HG03095 (cell line): ENCODE measurements at regions not wholly inside any gene's neighbourhood (a gene's known extent, or its start where the extent isn't known, plus 50 kb on each side); places are given as distances from the start of the nearest gene placed in this dataset.
A peak's percentile ranks its signal among the peaks of the same experiment; 100 is the strongest.
"Not testable (repeated sequence)": the region's sequence is repeated elsewhere in the genome, so short reads cannot be mapped to it uniquely, and the experiment has no call there.

Source experiments
- ATAC-seq: cut with Tn5 transposase; IDR thresholded peaks from one replicate; pipeline ENCODE4 v1.9.1; 2021; ENCODE audit warnings: moderate library complexity; ENCODE audit not compliant: unreplicated experiment

- ATAC-seq = peak; percentile 19
Observed at GRCh38 chr10:23742807-23743206, 303.9 kb downstream of the OTUD1 start.

DNA sequence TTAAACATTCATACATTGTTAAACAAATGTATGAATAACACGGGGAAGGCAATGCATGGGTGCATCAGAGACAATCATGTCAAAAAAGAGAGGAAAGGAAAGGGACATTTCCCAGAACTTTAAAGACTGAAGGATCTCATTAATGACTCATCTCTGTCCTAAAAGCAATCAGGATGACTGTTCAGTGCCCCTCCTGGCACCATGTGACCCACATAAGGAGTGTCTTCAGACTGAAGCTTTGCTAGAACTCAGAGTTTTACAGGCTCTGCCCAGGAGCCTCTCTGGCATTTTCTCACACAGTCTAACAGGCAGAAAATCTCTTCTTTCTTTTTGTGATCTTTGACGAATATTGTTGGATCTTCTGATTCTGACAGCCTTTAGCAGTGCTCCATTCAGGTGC lies 315.3 kb downstream of the OTUD1 start:
- no peak for ATAC-seq

DNA sequence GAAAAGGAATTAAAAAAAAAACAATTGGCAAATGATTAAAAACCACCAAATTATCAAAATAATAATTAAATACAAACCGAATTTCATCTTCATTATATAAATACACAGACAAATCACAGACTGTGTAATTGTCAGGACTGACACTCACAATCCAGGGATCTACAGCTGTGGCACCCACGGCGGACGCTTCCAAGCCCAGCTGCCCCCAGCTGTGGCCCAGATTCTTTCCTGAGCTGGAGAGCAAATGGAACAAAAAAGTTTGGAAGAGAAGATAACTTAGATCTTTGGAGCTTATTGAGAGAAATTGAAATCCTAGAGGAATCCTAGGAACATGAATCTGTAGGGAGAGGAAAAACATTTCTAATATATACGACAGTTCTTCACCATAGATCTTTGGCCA lies 316.1 kb downstream of the OTUD1 start:
- no peak for ATAC-seq

- no peak for ATAC-seq
Observed at GRCh38 chr10:23755556-23755955, 316.7 kb downstream of the OTUD1 start.

DNA sequence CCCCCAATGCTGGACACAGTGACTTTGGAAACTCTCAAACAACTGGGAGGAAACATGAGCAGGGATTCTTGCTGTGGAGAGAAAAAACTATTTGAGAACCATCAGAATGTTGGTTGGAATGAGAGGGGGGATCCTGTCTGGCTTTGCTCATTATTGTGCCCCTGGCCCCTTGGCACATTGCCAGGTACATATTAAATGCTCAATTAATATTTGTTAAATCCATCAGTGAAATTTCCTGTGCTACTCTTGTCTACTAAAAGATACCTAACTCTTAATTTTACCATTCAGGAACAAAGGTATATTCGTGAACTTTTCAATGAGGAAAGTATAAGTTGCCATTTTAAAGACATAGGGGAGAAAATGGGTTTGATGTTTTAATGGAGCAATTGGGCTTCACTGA lies 329.4 kb downstream of the OTUD1 start:
- no peak for ATAC-seq

DNA sequence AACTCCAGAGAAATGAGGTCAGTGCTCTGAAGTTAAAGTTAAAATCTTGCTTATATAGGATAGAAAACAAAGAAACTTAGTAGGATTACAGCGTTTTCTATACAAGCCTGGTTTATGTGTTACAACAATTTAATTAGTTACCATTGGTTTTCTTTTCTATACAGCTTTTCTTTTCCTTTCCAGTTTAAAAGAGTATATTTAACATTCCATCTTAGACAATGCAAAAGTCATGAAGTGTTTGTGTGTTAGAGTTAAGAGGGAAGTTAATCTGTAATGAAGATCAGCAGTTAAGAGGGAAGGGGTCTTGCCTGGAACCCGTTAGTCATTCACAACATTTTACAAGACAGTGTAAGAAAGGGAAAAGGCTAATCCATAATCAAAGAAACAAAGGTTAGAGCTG lies 338.3 kb downstream of the OTUD1 start:
- no peak for ATAC-seq

DNA sequence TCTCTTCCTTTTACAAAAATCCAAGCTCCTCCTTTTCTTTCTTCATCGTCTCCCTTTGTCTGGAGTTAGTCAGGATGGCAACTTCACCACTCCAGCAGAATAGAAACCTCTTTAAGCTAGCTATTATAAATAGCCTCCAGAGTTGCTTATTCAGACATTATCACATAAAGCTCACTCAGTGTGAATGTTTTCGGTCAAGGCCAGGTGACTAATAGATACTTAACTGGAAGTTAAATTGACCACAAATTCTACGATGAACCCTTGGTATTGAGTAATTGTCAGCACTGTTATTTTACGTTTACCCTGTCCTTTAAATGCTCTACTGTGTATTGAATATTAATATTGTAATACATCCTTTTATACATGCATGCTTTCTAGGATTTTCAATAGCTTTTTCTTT lies 340.4 kb downstream of the OTUD1 start:
- no peak for ATAC-seq

- no peak for ATAC-seq
Observed at GRCh38 chr10:23780331-23780730, 341.5 kb downstream of the OTUD1 start.

- ATAC-seq = no peak
Observed at GRCh38 chr10:23786594-23786993, 347.7 kb downstream of the OTUD1 start.

DNA sequence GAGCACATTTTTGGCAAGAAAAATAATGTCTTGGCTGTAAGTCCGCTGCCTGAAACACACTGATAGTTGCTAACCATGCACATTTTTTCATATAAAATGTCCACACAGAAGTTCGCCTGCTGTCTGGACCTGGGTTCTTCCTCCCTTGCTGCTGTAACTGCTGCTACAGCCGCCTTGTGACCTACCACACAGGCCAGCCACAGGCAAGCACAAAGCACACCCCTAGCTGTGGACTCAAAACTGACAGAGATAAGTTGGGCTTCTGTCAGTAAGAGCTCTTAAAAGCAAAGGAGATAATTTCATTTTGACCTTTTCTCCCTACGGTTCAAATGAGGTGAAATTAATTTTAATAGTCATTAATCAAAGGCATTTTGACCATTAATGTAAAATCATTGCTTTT lies 354.7 kb downstream of the OTUD1 start:
- ATAC-seq = no peak

DNA sequence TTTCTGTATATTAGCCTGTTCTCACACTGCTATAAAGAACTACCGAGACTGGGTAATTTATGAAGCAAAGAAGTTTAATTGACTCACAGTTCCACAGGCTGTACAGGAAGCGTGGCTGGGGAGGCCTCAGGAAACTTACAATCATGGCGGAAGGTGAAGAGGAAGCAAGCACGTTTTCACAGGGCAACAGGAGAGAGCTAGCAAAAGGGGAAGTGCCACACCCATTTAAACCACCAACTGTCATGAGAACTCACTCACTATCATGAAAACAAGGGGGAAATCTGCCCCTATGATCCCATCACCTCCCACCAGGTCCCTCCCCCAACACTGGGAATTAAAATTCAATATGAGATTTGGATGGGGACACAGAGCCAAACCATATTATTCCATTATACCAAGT lies 358.6 kb downstream of the OTUD1 start:
- not testable (repeated sequence) for ATAC-seq

- ATAC-seq = no peak
Observed at GRCh38 chr10:23804125-23804524, 365.2 kb downstream of the OTUD1 start.

DNA sequence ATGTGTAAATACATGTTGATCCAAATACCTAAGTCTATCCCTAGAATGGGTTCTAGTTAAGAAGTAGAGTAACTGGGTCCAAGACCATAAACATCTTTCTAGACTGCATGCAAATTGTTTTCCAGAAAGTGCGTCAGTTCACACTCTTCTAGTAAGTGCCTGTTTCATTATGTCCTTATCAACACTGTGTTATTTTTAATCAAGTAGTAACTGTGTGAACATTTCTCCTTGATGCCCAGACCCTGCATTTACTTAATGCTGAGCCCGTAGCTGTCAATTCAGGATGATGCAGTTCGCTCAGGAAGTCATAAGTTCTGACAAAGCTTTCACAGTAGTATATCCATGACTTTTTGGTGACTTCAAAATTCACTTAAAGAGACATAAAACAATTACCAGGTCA lies 374.8 kb downstream of the OTUD1 start:
- no peak for ATAC-seq

DNA sequence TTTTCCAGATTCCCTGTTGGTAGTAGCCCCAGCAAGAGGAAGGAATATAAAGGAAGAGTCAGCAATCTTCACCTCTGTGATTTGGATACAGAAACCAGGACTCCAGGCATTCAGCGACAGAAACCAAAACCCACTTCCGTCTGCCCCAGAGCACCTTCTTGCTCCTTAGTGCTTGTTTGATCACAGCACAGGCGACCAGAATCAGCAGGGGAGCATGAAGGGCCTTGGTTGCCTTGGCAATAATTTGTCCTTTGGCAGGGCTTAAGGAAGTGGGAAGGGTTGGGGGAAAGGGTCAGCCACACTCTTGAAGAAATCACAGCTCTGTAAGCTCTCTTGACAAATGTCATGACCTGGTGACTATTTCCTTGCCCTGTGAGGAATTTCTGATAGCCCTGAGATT lies 379.6 kb downstream of the OTUD1 start:
- no peak for ATAC-seq

- no peak for ATAC-seq
Observed at GRCh38 chr10:23820792-23821191, 381.9 kb downstream of the OTUD1 start.

GRCh38 chr10:23824822-23825221 lies 384.1 kb upstream of the KIAA1217 start:
- no peak for ATAC-seq

- no peak for ATAC-seq
Observed at GRCh38 chr10:23826421-23826820, 382.5 kb upstream of the KIAA1217 start.

- no peak for ATAC-seq
Observed at GRCh38 chr10:23829556-23829955, 379.4 kb upstream of the KIAA1217 start.

DNA sequence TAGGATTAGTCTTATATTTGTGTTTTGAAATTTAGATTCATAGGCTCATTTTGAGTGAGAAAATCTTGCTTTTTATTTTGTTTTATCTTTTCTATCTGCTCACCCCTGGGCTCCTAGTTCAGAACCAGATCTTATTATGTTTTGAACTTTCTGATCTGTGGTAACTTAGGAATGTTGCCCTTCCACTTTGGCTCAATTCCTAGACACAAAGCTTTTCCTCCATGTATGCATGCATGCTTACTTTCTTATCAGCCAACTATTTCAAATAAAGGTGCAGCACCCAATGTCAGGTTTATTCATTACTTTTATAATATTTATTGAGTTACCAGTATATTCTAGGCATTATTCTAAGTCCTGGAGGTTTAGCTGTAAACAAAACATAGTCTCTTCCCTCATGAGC lies 374.8 kb upstream of the KIAA1217 start:
- no peak for ATAC-seq

- no peak for ATAC-seq
Observed at GRCh38 chr10:23850631-23851030, 358.3 kb upstream of the KIAA1217 start.

DNA sequence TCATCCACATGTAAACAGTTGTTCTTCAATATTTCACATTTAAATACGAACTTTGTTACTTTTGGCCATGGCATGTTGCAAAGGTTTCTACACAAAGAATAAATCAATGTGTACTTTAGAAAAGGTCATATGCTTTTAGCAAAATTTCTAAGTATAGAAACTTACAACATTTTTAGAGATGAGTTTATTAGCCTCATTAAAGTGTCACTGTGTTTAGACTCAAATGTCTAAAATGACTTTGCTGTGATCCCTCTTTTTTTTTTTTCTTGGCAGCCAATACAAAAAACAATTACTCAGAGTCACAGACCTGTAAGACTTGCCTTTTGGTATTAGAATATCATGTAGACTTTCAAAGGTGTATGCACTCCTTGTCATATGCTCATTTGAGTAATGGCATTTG lies 349.3 kb upstream of the KIAA1217 start:
- ATAC-seq = no peak

DNA sequence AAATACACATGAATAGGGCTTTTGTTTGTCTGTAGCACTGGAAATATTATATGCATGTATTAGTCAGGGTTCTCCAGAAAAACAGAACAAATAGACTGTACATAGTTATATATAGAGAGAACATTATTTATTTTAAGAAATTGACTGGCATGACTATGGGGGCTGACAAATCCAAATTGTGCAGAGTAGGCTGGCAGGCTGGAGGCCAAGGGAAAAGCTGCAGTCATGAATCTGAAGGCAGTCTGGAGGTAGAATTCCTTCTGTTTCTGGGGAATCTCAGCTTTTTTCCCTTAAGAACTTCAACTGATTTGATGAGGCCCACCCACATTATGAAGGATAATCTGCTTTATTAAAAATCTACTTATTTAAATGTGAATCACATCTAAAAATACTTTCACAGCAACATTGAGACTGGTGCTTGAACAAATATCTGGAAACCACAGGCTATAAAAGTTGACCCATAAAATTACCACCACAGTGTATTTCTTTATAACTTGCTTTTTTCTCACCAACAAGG lies 344.2 kb upstream of the KIAA1217 start:
- ATAC-seq = no peak

- not testable (repeated sequence) for ATAC-seq
Observed at GRCh38 chr10:23866985-23867384, 342.0 kb upstream of the KIAA1217 start.

DNA sequence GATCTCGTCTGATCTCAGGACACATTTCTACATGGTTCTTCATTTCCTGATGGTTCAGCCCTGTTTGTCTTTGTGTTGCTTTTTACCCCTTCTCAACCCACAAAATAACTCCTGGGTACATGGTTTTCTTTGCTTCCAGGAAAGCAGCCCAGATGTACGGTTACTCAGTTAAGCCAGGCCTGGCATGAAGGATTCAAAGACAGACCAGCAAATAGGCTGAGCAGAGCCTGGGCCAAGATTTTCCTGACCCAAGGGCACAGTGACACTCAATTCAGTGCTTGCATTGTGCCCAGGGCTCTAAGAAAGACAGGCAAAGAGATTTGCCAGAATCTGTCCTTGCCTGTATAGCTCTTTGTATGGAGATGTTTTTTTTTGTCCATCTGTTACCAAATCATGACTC lies 340.8 kb upstream of the KIAA1217 start:
- no peak for ATAC-seq
